Stomach (tissue), 8 donors: ENCODE measurements at regions not wholly inside any gene's neighbourhood (a gene's known extent, or its start where the extent isn't known, plus 50 kb on each side); places are given as distances from the start of the nearest gene placed in this dataset.

Experiments used
- DNase-seq, 2 donors: peaks; one replicate each; pipeline versions ENCODE4 v3.0.0 to v3.0.0-alpha.2; 2013 to 2019
- H3K27ac ChIP-seq, 5 donors: fragments of 200-600 bp in 4 of 5; sonication (generic) in 4 of 5; one replicate each; pipeline ENCODE4 v1.5.1; 2013 to 2019; ENCODE audit warnings: mild to moderate bottlenecking in 1 of 5, moderate library complexity in 1 of 5
- H3K27me3 ChIP-seq, 3 donors: fragments of 200-600 bp; sonication (generic); one replicate each; pipeline ENCODE4 v1.5.1; 2017 to 2019; ENCODE audit warnings: mixed run types in 1 of 3
- H3K36me3 ChIP-seq, 4 donors: fragments of 200-600 bp; sonication (generic); 1 replicate in 3 of 4; 2 replicates in 1 of 4; pipeline ENCODE4 v1.5.1; 2016 to 2019
- H3K4me1 ChIP-seq, 4 donors: fragments of 200-600 bp; sonication (generic); one replicate each; pipeline ENCODE4 v1.5.1; 2016 to 2019
- H3K4me3 ChIP-seq, 4 donors: fragments of 200-600 bp; sonication (generic) in 3 of 4; one replicate each; pipeline ENCODE4 v1.5.1; 2016 to 2019; ENCODE audit warnings: mild to moderate bottlenecking in 1 of 4
- H3K9me3 ChIP-seq, 4 donors: fragments of 200-600 bp; sonication (generic); one replicate each; pipeline ENCODE4 v1.5.1; 2016 to 2019
- CTCF ChIP-seq, 7 experiments: fragments of 450-650 bp in 4 of 7; fragments of 200-600 bp in 3 of 7; sonication (generic) in 3 of 7; IDR thresholded peaks; one replicate each; pipeline ENCODE4 v1.5.1; 2016 to 2019; ENCODE audit warnings: antibody characterized with exemption in 7 of 7, control low read depth in 2 of 7, mild to moderate bottlenecking in 1 of 7
- EP300 ChIP-seq: sonication (generic); formaldehyde crosslinking; IDR thresholded peaks from one replicate; pipeline ENCODE4 v1.6.1; 2017; ENCODE audit warnings: antibody characterized with exemption
- POLR2A ChIP-seq, 4 donors: fragments of 450-650 bp; IDR thresholded peaks; one replicate each; pipeline ENCODE4 v1.6.1; 2016; ENCODE audit warnings: antibody characterized with exemption in 4 of 4, control low read depth in 2 of 4, mild to moderate bottlenecking in 1 of 4, moderate library complexity in 1 of 4
- POLR2AphosphoS5 ChIP-seq, 3 donors: sonication (generic); formaldehyde crosslinking; IDR thresholded peaks; one replicate each; pipeline ENCODE4 v1.6.1; 2016; ENCODE audit warnings: antibody characterized with exemption in 3 of 3
- WGBS, 5 donors: extraction: QIAGEN DNeasy Blood & Tissue Kit in 3 of 5; methylation state at CpG; one replicate each; pipeline versions ENCODE4 v1.1.5 to v1.1.7; 2013 to 2018; 5-methylcytosine and 5-hydroxymethylcytosine counted together
- intact Hi-C: fragments of 100-400 bp; cut with DNase I; formaldehyde crosslinking; loops from one replicate; pipeline ENCODE4 v1.15.1; 2023; ENCODE audit warnings: low total_unique reads
- donor health status: healthy with polysubstance abuse.
- donor health status: Bipolar disorder and iron deficiency.
- donor health status: healthy.

- intact Hi-C loops = no loop called here
- H3K36me3 ChIP-seq = no peaks in the 10 kb centered on the region
- peaks cover 0 to 3% (median 0%) of the 10 kb centered on the region in 4 donors for H3K9me3 ChIP-seq
- H3K27ac ChIP-seq = no peak overlapping the region
- no peak for DNase-seq
- H3K4me3 ChIP-seq = no peak overlapping the region
- no peaks in the 10 kb centered on the region for H3K4me1 ChIP-seq
- TF ChIP-seq CTCF (IDR thresholded peaks at IDR 0.05) = no peak
- H3K27me3 ChIP-seq = no peaks in the 10 kb centered on the region
- WGBS, 5 donors = 32 to 76% (median 41%) methylated on average over 3 of the region's 3 CpGs
Observed at GRCh38 chr9:80282766-80283165, 711.0 kb downstream of the TLE4 start.

GRCh38 chr9:80259079-80259478 is 687.3 kb downstream of the TLE4 start:
- H3K27me3 ChIP-seq = no peaks in the 10 kb centered on the region
- no peak overlapping the region for H3K27ac ChIP-seq
- H3K36me3 ChIP-seq = no peaks in the 10 kb centered on the region
- TF ChIP-seq POLR2A (IDR thresholded peaks at IDR 0.05) (no peak), CTCF (IDR thresholded peaks at IDR 0.05) (no peak), EP300 (no peak), POLR2AphosphoS5 (IDR thresholded peaks at IDR 0.05) (no peak)
- no peak overlapping the region for H3K4me3 ChIP-seq
- WGBS, 5 donors = 61 to 88% (median 73%) methylated on average over 2 of the region's 2 CpGs
- H3K4me1 ChIP-seq = no peaks in the 10 kb centered on the region
- DNase-seq = no peak
- intact Hi-C loops = no loop called here
- H3K9me3 ChIP-seq = peaks cover 0 to 31% (median 13%) of the 10 kb centered on the region in 4 donors

GRCh38 chr9:80251778-80252177 is 680.0 kb downstream of the TLE4 start:
- Histone ChIP-seq H3K4me1 (no peaks in the 10 kb centered on the region), H3K27ac (no peak overlapping the region), H3K9me3 (peaks cover 0 to 5% (median 2%) of the 10 kb centered on the region in 4 donors), H3K4me3 (no peak overlapping the region), H3K27me3 (no peaks in the 10 kb centered on the region), H3K36me3 (no peaks in the 10 kb centered on the region)
- 46 to 85% (median 61%) methylated on average over 4 of the region's 6 CpGs for WGBS, 5 donors
- TF ChIP-seq EP300 = no peak
- TF ChIP-seq POLR2A (IDR thresholded peaks at IDR 0.05) = no peak
- TF ChIP-seq POLR2AphosphoS5 (IDR thresholded peaks at IDR 0.05) = no peak
- no peak for TF ChIP-seq CTCF (IDR thresholded peaks at IDR 0.05)
- intact Hi-C loops = no loop called here
- DNase-seq = no peak

DNA sequence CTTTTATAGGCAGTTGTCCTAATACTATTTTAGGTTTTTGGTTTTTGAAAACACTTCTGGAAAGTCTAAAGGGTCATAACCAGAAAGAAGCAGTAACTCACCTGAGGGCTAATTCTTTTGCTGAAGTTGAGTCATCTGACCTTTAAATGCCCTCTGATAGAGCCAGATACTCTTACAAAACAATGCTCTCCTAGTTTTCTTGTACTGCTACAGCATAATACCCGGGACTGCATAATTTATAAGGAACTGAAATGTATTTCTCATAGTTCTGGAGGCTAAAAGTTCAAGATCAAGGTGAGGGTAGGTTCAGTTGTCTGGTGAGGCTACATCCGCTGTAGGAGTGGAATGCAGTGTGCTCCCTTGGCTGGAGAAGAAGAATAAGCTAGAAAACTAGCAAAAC is 670.3 kb downstream of the TLE4 start:
- intact Hi-C loops = no loop called here
- Histone ChIP-seq H3K27ac (no peak overlapping the region), H3K4me3 (no peak overlapping the region), H3K36me3 (no peaks in the 10 kb centered on the region), H3K27me3 (no peaks in the 10 kb centered on the region), H3K4me1 (no peaks in the 10 kb centered on the region), H3K9me3 (peaks cover 0 to 7% (median 0%) of the 10 kb centered on the region in 4 donors)
- TF ChIP-seq CTCF (IDR thresholded peaks at IDR 0.05) (no peak), POLR2AphosphoS5 (IDR thresholded peaks at IDR 0.05) (no peak), EP300 (no peak), POLR2A (IDR thresholded peaks at IDR 0.05) (no peak)
- 63 to 71% (median 65%) methylated on average over 2 of the region's 2 CpGs for WGBS, 5 donors
- DNase-seq = no peak

DNA sequence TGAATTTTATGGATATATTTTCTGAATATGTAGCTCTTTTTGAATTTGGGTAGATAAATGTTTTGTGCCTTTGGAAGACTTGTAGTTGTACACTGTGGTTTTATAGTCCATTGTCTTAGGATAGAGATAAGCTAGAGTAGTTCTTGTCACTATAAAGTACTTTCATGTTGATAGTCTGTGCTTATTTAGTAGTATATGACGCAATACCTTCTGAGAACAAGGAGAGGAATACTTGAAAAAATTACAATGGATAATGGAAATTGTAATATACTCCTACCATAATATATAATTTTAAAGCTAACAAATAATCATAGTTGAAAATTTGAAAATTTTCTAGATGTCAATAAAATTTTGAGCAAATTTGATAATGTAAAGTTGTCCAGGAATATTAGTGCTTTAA is 664.0 kb downstream of the TLE4 start:
- intact Hi-C loops = no loop called here
- Histone ChIP-seq H3K27ac (no peak overlapping the region), H3K27me3 (no peaks in the 10 kb centered on the region), H3K36me3 (no peaks in the 10 kb centered on the region), H3K9me3 (peaks cover 0 to 23% (median 3%) of the 10 kb centered on the region in 4 donors), H3K4me1 (no peaks in the 10 kb centered on the region), H3K4me3 (no peak overlapping the region)
- DNase-seq = no peak
- TF ChIP-seq CTCF (IDR thresholded peaks at IDR 0.05) (no peak), POLR2AphosphoS5 (IDR thresholded peaks at IDR 0.05) (no peak), EP300 (no peak), POLR2A (IDR thresholded peaks at IDR 0.05) (no peak)
- WGBS, 5 donors = 81 to 94% (median 90%) methylated on average over 1 of the region's 1 CpG
